ENCODE measurements at regions not wholly inside any gene's neighbourhood (a gene's known extent, or its start where the extent isn't known, plus 50 kb on each side); places are given as distances from the start of the nearest gene placed in this dataset.

- H3K4me3 ChIP-seq (ENCODE audit: low read depth, low read length), result no peak overlapping the region
- peaks cover 26% of the 10 kb centered on the region for H3K9me3 ChIP-seq (ENCODE audit: control insufficient read depth, insufficient read depth, low read depth, low read length)
- no peak overlapping the region for H3K9ac ChIP-seq (ENCODE audit: low read length)
- no peak overlapping the region for H3K27ac ChIP-seq (ENCODE audit: low read depth, low read length)
- no peaks in the 10 kb centered on the region for H3K27me3 ChIP-seq (ENCODE audit: control insufficient read depth, insufficient read depth, low read length)
- H3K36me3 ChIP-seq (ENCODE audit: control insufficient read depth, insufficient read depth, low read length), result peaks cover 13% of the 10 kb centered on the region; the same call in 1 of the 2 replicates
- H3K4me1 ChIP-seq (ENCODE audit: control insufficient read depth, insufficient read depth, low read length), result peaks cover 18% of the 10 kb centered on the region
Measured at GRCh38 chr2:174669336-174669735, 71.7 kb upstream of the WIPF1 start.

GRCh38 chr2:174668075-174668474, 70.5 kb upstream of the WIPF1 start:
- Histone ChIP-seq H3K4me3 (ENCODE audit: low read depth, low read length) (no peak overlapping the region), H3K9ac (ENCODE audit: low read length) (no peak overlapping the region), H3K36me3 (ENCODE audit: control insufficient read depth, insufficient read depth, low read length) (peaks cover 9% of the 10 kb centered on the region; the same call in 1 of the 2 replicates), H3K9me3 (ENCODE audit: control insufficient read depth, insufficient read depth, low read depth, low read length) (peaks cover 22% of the 10 kb centered on the region), H3K4me1 (ENCODE audit: control insufficient read depth, insufficient read depth, low read length) (peaks cover 19% of the 10 kb centered on the region), H3K27me3 (ENCODE audit: control insufficient read depth, insufficient read depth, low read length) (no peaks in the 10 kb centered on the region), H3K27ac (ENCODE audit: low read depth, low read length) (no peak overlapping the region)

GRCh38 chr2:174667250-174667860, 69.8 kb upstream of the WIPF1 start:
- H3K27ac ChIP-seq (ENCODE audit: low read depth, low read length), result no peak overlapping the region
- H3K36me3 ChIP-seq (ENCODE audit: control insufficient read depth, insufficient read depth, low read length), result peaks cover 2% of the 10 kb centered on the region; the same call in 1 of the 2 replicates
- H3K27me3 ChIP-seq (ENCODE audit: control insufficient read depth, insufficient read depth, low read length), result no peaks in the 10 kb centered on the region
- peaks cover 15% of the 10 kb centered on the region for H3K9me3 ChIP-seq (ENCODE audit: control insufficient read depth, insufficient read depth, low read depth, low read length)
- no peak overlapping the region for H3K9ac ChIP-seq (ENCODE audit: low read length)
- peaks cover 21% of the 10 kb centered on the region for H3K4me1 ChIP-seq (ENCODE audit: control insufficient read depth, insufficient read depth, low read length)
- H3K4me3 ChIP-seq (ENCODE audit: low read depth, low read length), result no peak overlapping the region

GRCh38 chr2:174666845-174667244, 69.2 kb upstream of the WIPF1 start:
- no peaks in the 10 kb centered on the region for H3K36me3 ChIP-seq (ENCODE audit: control insufficient read depth, insufficient read depth, low read length)
- H3K4me1 ChIP-seq (ENCODE audit: control insufficient read depth, insufficient read depth, low read length), result peaks cover 21% of the 10 kb centered on the region

GRCh38 chr2:174666312-174666711, 68.7 kb upstream of the WIPF1 start:
- Histone ChIP-seq H3K9ac (ENCODE audit: low read length) (no peak overlapping the region), H3K36me3 (ENCODE audit: control insufficient read depth, insufficient read depth, low read length) (no peaks in the 10 kb centered on the region), H3K27me3 (ENCODE audit: control insufficient read depth, insufficient read depth, low read length) (no peaks in the 10 kb centered on the region), H3K9me3 (ENCODE audit: control insufficient read depth, insufficient read depth, low read depth, low read length) (peaks cover 7% of the 10 kb centered on the region; the same call in 1 of the 2 replicates), H3K4me3 (ENCODE audit: low read depth, low read length) (no peak overlapping the region), H3K27ac (ENCODE audit: low read depth, low read length) (no peak overlapping the region), H3K4me1 (ENCODE audit: control insufficient read depth, insufficient read depth, low read length) (peaks cover 21% of the 10 kb centered on the region)

More at GRCh38 chr2:174666845-174667244, 69.2 kb upstream of the WIPF1 start:
- H3K9me3 ChIP-seq (ENCODE audit: control insufficient read depth, insufficient read depth, low read depth, low read length), result peaks cover 9% of the 10 kb centered on the region
- H3K27me3 ChIP-seq (ENCODE audit: control insufficient read depth, insufficient read depth, low read length), result no peaks in the 10 kb centered on the region
- H3K27ac ChIP-seq (ENCODE audit: low read depth, low read length), result no peak overlapping the region
- no peak overlapping the region for H3K4me3 ChIP-seq (ENCODE audit: low read depth, low read length)
- H3K9ac ChIP-seq (ENCODE audit: low read length), result no peak overlapping the region

GRCh38 chr2:174664084-174664759, 66.6 kb upstream of the WIPF1 start:
- Histone ChIP-seq H3K4me3 (ENCODE audit: low read depth, low read length) (no peak overlapping the region), H3K36me3 (ENCODE audit: control insufficient read depth, insufficient read depth, low read length) (no peaks in the 10 kb centered on the region), H3K27ac (ENCODE audit: low read depth, low read length) (no peak overlapping the region), H3K4me1 (ENCODE audit: control insufficient read depth, insufficient read depth, low read length) (peaks cover 27% of the 10 kb centered on the region), H3K27me3 (ENCODE audit: control insufficient read depth, insufficient read depth, low read length) (no peaks in the 10 kb centered on the region), H3K9ac (ENCODE audit: low read length) (no peak overlapping the region), H3K9me3 (ENCODE audit: control insufficient read depth, insufficient read depth, low read depth, low read length) (no peaks in the 10 kb centered on the region)

GRCh38 chr2:174663550-174663949, 65.9 kb upstream of the WIPF1 start:
- H3K9ac ChIP-seq (ENCODE audit: low read length), result no peak overlapping the region

GRCh38 chr2:174662859-174663258, 65.3 kb upstream of the WIPF1 start:
- H3K9ac ChIP-seq (ENCODE audit: low read length), result no peak overlapping the region
- no peak overlapping the region for H3K27ac ChIP-seq (ENCODE audit: low read depth, low read length)
- H3K9me3 ChIP-seq (ENCODE audit: control insufficient read depth, insufficient read depth, low read depth, low read length), result no peaks in the 10 kb centered on the region
- no peaks in the 10 kb centered on the region for H3K36me3 ChIP-seq (ENCODE audit: control insufficient read depth, insufficient read depth, low read length)
- H3K27me3 ChIP-seq (ENCODE audit: control insufficient read depth, insufficient read depth, low read length), result no peaks in the 10 kb centered on the region
- H3K4me1 ChIP-seq (ENCODE audit: control insufficient read depth, insufficient read depth, low read length), result peaks cover 20% of the 10 kb centered on the region
- no peak overlapping the region for H3K4me3 ChIP-seq (ENCODE audit: low read depth, low read length)

More at GRCh38 chr2:174663550-174663949, 65.9 kb upstream of the WIPF1 start:
- no peaks in the 10 kb centered on the region for H3K36me3 ChIP-seq (ENCODE audit: control insufficient read depth, insufficient read depth, low read length)
- no peak overlapping the region for H3K4me3 ChIP-seq (ENCODE audit: low read depth, low read length)
- H3K27ac ChIP-seq (ENCODE audit: low read depth, low read length), result no peak overlapping the region
- peaks cover 27% of the 10 kb centered on the region for H3K4me1 ChIP-seq (ENCODE audit: control insufficient read depth, insufficient read depth, low read length)
- H3K9me3 ChIP-seq (ENCODE audit: control insufficient read depth, insufficient read depth, low read depth, low read length), result no peaks in the 10 kb centered on the region
- no peaks in the 10 kb centered on the region for H3K27me3 ChIP-seq (ENCODE audit: control insufficient read depth, insufficient read depth, low read length)

- Histone ChIP-seq H3K9me3 (ENCODE audit: control insufficient read depth, insufficient read depth, low read depth, low read length) (no peaks in the 10 kb centered on the region), H3K36me3 (ENCODE audit: control insufficient read depth, insufficient read depth, low read length) (no peaks in the 10 kb centered on the region), H3K9ac (ENCODE audit: low read length) (no peak overlapping the region), H3K27me3 (ENCODE audit: control insufficient read depth, insufficient read depth, low read length) (no peaks in the 10 kb centered on the region), H3K4me3 (ENCODE audit: low read depth, low read length) (no peak overlapping the region), H3K4me1 (ENCODE audit: control insufficient read depth, insufficient read depth, low read length) (peaks cover 16% of the 10 kb centered on the region), H3K27ac (ENCODE audit: low read depth, low read length) (no peak overlapping the region)
Measured at GRCh38 chr2:174662459-174662858, 64.9 kb upstream of the WIPF1 start.

- no peak overlapping the region for H3K4me3 ChIP-seq (ENCODE audit: low read depth, low read length)
- H3K9me3 ChIP-seq (ENCODE audit: control insufficient read depth, insufficient read depth, low read depth, low read length), result peaks cover 4% of the 10 kb centered on the region; the same call in 1 of the 2 replicates
- no peak overlapping the region for H3K27ac ChIP-seq (ENCODE audit: low read depth, low read length)
- no peak overlapping the region for H3K9ac ChIP-seq (ENCODE audit: low read length)
- no peaks in the 10 kb centered on the region for H3K27me3 ChIP-seq (ENCODE audit: control insufficient read depth, insufficient read depth, low read length)
- no peaks in the 10 kb centered on the region for H3K36me3 ChIP-seq (ENCODE audit: control insufficient read depth, insufficient read depth, low read length)
- peaks cover 9% of the 10 kb centered on the region for H3K4me1 ChIP-seq (ENCODE audit: control insufficient read depth, insufficient read depth, low read length)
Measured at GRCh38 chr2:174660984-174661675, 63.5 kb upstream of the WIPF1 start.
